Neuronal stem cell (in vitro differentiated cells): ENCODE measurements at regions not wholly inside any gene's neighbourhood (a gene's known extent, or its start where the extent isn't known, plus 50 kb on each side); places are given as distances from the start of the nearest gene placed in this dataset.
A peak's percentile ranks its signal among the peaks of the same experiment; 100 is the strongest.

ENCODE experiments used
- DNase-seq: peaks from one replicate; pipeline ENCODE4 v3.0.0-alpha.2; 2013; ENCODE audit warnings: low spot score
- H2AFZ ChIP-seq: one replicate; pipeline ENCODE4 v1.6.1; 2013; ENCODE audit warnings: mild to moderate bottlenecking, low read length, inconsistent platforms
- H2AK5ac ChIP-seq: 2 replicates; pipeline ENCODE4 v1.6.1; 2013; ENCODE audit warnings: low read depth, mild to moderate bottlenecking, inconsistent platforms, low read length, moderate library complexity, mixed read lengths
- H2BK120ac ChIP-seq: 2 replicates; pipeline ENCODE4 v1.6.1; 2013; ENCODE audit warnings: low read depth, mild to moderate bottlenecking, inconsistent platforms, low read length, moderate library complexity, mixed read lengths
- H2BK12ac ChIP-seq: one replicate; pipeline ENCODE4 v1.6.1; 2013; ENCODE audit warnings: low read length, inconsistent platforms
- H2BK15ac ChIP-seq: 2 replicates; pipeline ENCODE4 v1.6.1; 2013; ENCODE audit warnings: mild to moderate bottlenecking, low read length, inconsistent platforms, mixed read lengths
- H2BK5ac ChIP-seq: one replicate; pipeline ENCODE4 v1.6.1; 2013; ENCODE audit warnings: inconsistent platforms, mild to moderate bottlenecking, low read length, moderate library complexity
- H3K14ac ChIP-seq: one replicate; pipeline ENCODE4 v1.6.1; 2013; ENCODE audit warnings: low read length, inconsistent platforms
- H3K18ac ChIP-seq: 2 replicates; pipeline ENCODE4 v1.6.1; 2013; ENCODE audit warnings: low read length, inconsistent platforms
- H3K23ac ChIP-seq: 2 replicates; pipeline ENCODE4 v1.6.1; 2013; ENCODE audit warnings: low read depth, mild to moderate bottlenecking, mixed read lengths, low read length, inconsistent platforms; ENCODE audit not compliant: poor library complexity
- H3K27ac ChIP-seq: replicated peaks from 3 replicates; pipeline ENCODE4 v1.5.1; 2013; ENCODE audit warnings: low read length, inconsistent platforms
- H3K27me3 ChIP-seq, 3 experiments: 2 replicates each; pipeline ENCODE4 v1.6.1; 2013; ENCODE audit warnings: low read length in 3 of 3, mild to moderate bottlenecking in 2 of 3, inconsistent platforms in 1 of 3, low read depth in 1 of 3, mixed read lengths in 1 of 3, moderate library complexity in 1 of 3; ENCODE audit not compliant: control insufficient read depth in 3 of 3, insufficient read depth in 3 of 3
- H3K36me3 ChIP-seq, 2 donors: replicated peaks in 1 of 2; 2 replicates each; pipeline ENCODE4 v1.6.1; 2013; ENCODE audit warnings: low read length in 2 of 2; ENCODE audit not compliant: control insufficient read depth in 2 of 2, insufficient read depth in 2 of 2
- H3K4ac ChIP-seq: 2 replicates; pipeline ENCODE4 v1.6.1; 2013; ENCODE audit warnings: inconsistent platforms, mild to moderate bottlenecking, low read length, moderate library complexity
- H3K4me1 ChIP-seq, 2 donors: 1 replicate in 1 of 2; 2 replicates in 1 of 2; pipeline ENCODE4 v1.6.1; 2013; ENCODE audit warnings: low read length in 2 of 2, low read depth in 1 of 2; ENCODE audit not compliant: control insufficient read depth in 2 of 2, insufficient read depth in 1 of 2
- H3K4me2 ChIP-seq: one replicate; pipeline ENCODE4 v1.6.1; 2013; ENCODE audit warnings: mild to moderate bottlenecking, low read length, inconsistent platforms; ENCODE audit not compliant: insufficient read depth, poor library complexity, severe bottlenecking
- H3K4me3 ChIP-seq, 2 donors: 2 replicates each; pipeline ENCODE4 v1.5.1; 2013; ENCODE audit warnings: low read length in 2 of 2, mild to moderate bottlenecking in 2 of 2, inconsistent platforms in 1 of 2, moderate library complexity in 1 of 2
- H3K79me1 ChIP-seq: one replicate; pipeline ENCODE4 v1.6.1; 2013; ENCODE audit warnings: low read depth, mild to moderate bottlenecking, inconsistent platforms, low read length, moderate library complexity
- H3K9ac ChIP-seq: one replicate; pipeline ENCODE4 v1.6.1; 2013; ENCODE audit warnings: mild to moderate bottlenecking, low read depth, low read length, inconsistent platforms; ENCODE audit not compliant: poor library complexity
- H3K9me3 ChIP-seq, 2 donors: replicated peaks in 1 of 2; 2 replicates each; pipeline versions ENCODE3 to v1.6.1; 2013; ENCODE audit warnings: low read length in 2 of 2, mild to moderate bottlenecking in 2 of 2, inconsistent platforms in 1 of 2, low read depth in 1 of 2, mixed read lengths in 1 of 2, moderate library complexity in 1 of 2; ENCODE audit not compliant: control insufficient read depth in 2 of 2, insufficient read depth in 1 of 2
- H4K8ac ChIP-seq: one replicate; pipeline ENCODE4 v1.6.1; 2013; ENCODE audit warnings: low read depth, mild to moderate bottlenecking, inconsistent platforms, low read length, moderate library complexity
- H4K91ac ChIP-seq: one replicate; pipeline ENCODE4 v1.6.1; 2013; ENCODE audit warnings: low read length, low read depth, mild to moderate bottlenecking, inconsistent platforms; ENCODE audit not compliant: poor library complexity
- WGBS, 2 donors: extraction: QIAGEN DNeasy Blood & Tissue Kit; methylation state at CpG; one replicate each; pipeline ENCODE4 v1.1.7; 2013; ENCODE audit warnings: missing lambda C conversion rate in 2 of 2, mixed read lengths in 1 of 2; ENCODE audit not compliant: insufficient read length in 2 of 2, insufficient replicate concordance in 1 of 2; ENCODE audit errors: extremely low coverage in 2 of 2; 5-methylcytosine and 5-hydroxymethylcytosine counted together

GRCh38 chr1:29805896-29806160 lies 569.5 kb downstream of the PTPRU start:
- DNase-seq = no peak

GRCh38 chr1:29805122-29805895 lies 569.0 kb downstream of the PTPRU start:
- no peak overlapping the region for H3K4ac ChIP-seq
- no peak overlapping the region for H4K91ac ChIP-seq
- no peak overlapping the region for H3K4me2 ChIP-seq
- no peaks in the 10 kb centered on the region for H3K79me1 ChIP-seq
- no peak overlapping the region for H2AFZ ChIP-seq
- no peak overlapping the region for H2BK120ac ChIP-seq
- peak overlapping the region; percentile 30 for H3K18ac ChIP-seq
- no peaks in the 10 kb centered on the region for H3K9me3 ChIP-seq
- no peak for DNase-seq
- peak overlapping the region; percentile 56 for H3K9ac ChIP-seq
- H3K4me1 ChIP-seq = peaks cover 0 to 3% of the 10 kb centered on the region in 2 donors
- no peak overlapping the region for H4K8ac ChIP-seq
- H3K4me3 ChIP-seq = no peak overlapping the region
- H2BK12ac ChIP-seq = no peak overlapping the region
- H3K23ac ChIP-seq = peak overlapping the region; percentile 29
- peak overlapping the region; percentile 53 for H2AK5ac ChIP-seq
- no peak overlapping the region for H3K27ac ChIP-seq
- no peak overlapping the region for H2BK5ac ChIP-seq
- H3K14ac ChIP-seq = no peak overlapping the region
- WGBS, 2 donors = no CpG with 5 or more reads among the region's 11 CpGs
- H3K36me3 ChIP-seq = no peaks in the 10 kb centered on the region
- H3K27me3 ChIP-seq = peaks cover 0 to 4% (median 0%) of the 10 kb centered on the region in 3 experiments
- H2BK15ac ChIP-seq = peak overlapping the region; percentile 8

More at GRCh38 chr1:29805896-29806160, 569.5 kb downstream of the PTPRU start:
- peak overlapping the region; percentile 56 for H3K9ac ChIP-seq
- H3K18ac ChIP-seq = no peak overlapping the region
- H3K9me3 ChIP-seq = no peaks in the 10 kb centered on the region
- no peaks in the 10 kb centered on the region for H3K79me1 ChIP-seq
- H3K27ac ChIP-seq = no peak overlapping the region
- no peak overlapping the region for H2AFZ ChIP-seq
- H4K91ac ChIP-seq = no peak overlapping the region
- no peak overlapping the region for H2BK120ac ChIP-seq
- no peak overlapping the region for H3K4me2 ChIP-seq
- no peak overlapping the region for H3K23ac ChIP-seq
- H2BK15ac ChIP-seq = peak overlapping the region; percentile 8
- peaks cover 0 to 4% (median 0%) of the 10 kb centered on the region in 3 experiments for H3K27me3 ChIP-seq
- H2AK5ac ChIP-seq = peak overlapping the region; percentile 53
- H2BK5ac ChIP-seq = no peak overlapping the region
- H3K4me3 ChIP-seq = no peak overlapping the region
- WGBS, 2 donors = no CpG with 5 or more reads among the region's 4 CpGs
- H3K14ac ChIP-seq = no peak overlapping the region
- H2BK12ac ChIP-seq = no peak overlapping the region
- H4K8ac ChIP-seq = no peak overlapping the region
- H3K36me3 ChIP-seq = no peaks in the 10 kb centered on the region
- peaks cover 0 to 3% of the 10 kb centered on the region in 2 donors for H3K4me1 ChIP-seq
- no peak overlapping the region for H3K4ac ChIP-seq

DNA sequence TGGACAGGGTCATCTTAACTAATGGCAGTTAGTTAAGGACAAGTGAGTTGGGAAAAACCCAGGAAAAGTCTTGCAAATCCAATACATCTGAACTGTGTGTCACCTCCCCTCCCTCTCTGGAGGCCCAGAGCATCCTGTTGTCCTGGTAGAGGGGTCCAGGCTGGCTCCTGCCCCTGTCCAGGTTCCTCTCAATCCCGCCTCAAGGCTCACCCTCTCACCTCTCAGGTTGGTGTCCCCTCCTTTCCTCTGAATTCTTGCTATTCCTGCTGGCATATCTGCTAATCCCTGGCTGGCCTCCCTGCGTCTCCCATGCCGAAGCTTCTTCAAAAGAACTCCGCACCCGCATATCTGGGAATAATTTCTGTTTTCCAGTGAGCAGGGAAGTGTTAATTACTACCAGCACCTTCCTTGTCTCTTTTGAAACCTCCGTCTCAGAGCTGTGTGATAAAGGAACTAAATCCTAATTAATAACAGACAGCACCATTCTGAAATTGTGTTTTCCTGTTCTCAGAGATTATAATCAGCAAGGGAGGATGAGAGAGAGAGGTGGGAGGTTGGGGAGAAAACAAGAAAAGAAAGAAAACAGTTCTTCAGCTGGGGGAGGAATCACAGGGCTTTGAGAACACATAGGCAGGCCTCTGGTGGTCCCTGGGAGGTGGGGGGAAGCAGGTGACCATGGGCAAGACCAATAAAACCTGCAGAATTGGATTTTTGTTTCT lies 568.0 kb downstream of the PTPRU start:
- Histone ChIP-seq H3K36me3 (no peaks in the 10 kb centered on the region), H3K4me3 (no peak overlapping the region), H3K4me2 (no peak overlapping the region), H3K27me3 (peaks cover 0 to 4% (median 0%) of the 10 kb centered on the region in 3 experiments), H4K8ac (no peak overlapping the region), H3K4me1 (peaks cover 0 to 3% of the 10 kb centered on the region in 2 donors), H2AFZ (no peak overlapping the region), H3K27ac (no peak overlapping the region), H3K23ac (no peak overlapping the region), H3K4ac (no peak overlapping the region), H3K9ac (no peak overlapping the region), H2AK5ac (no peak overlapping the region), H2BK120ac (no peak overlapping the region), H3K18ac (no peak overlapping the region), H2BK15ac (no peak overlapping the region), H2BK12ac (no peak overlapping the region), H4K91ac (no peak overlapping the region), H3K79me1 (no peaks in the 10 kb centered on the region), H2BK5ac (no peak overlapping the region), H3K9me3 (no peaks in the 10 kb centered on the region), H3K14ac (no peak overlapping the region)
- no peak for DNase-seq
- WGBS, 2 donors = no CpG with 5 or more reads among the region's 6 CpGs

GRCh38 chr1:29803486-29803885 lies 567.2 kb downstream of the PTPRU start:
- Histone ChIP-seq H3K4me1 (peaks cover 0 to 3% of the 10 kb centered on the region in 2 donors), H3K27ac (no peak overlapping the region), H2AK5ac (no peak overlapping the region), H3K18ac (peak overlapping the region; percentile 45), H3K4ac (peak overlapping the region; percentile 62), H4K8ac (no peak overlapping the region), H3K9me3 (no peaks in the 10 kb centered on the region), H3K23ac (no peak overlapping the region), H3K27me3 (peaks cover 0 to 4% (median 0%) of the 10 kb centered on the region in 3 experiments), H3K14ac (peak overlapping the region; percentile 66), H4K91ac (no peak overlapping the region), H3K4me2 (no peak overlapping the region), H3K36me3 (no peaks in the 10 kb centered on the region), H3K9ac (no peak overlapping the region), H3K79me1 (no peaks in the 10 kb centered on the region), H2BK15ac (no peak overlapping the region), H2AFZ (no peak overlapping the region), H2BK12ac (no peak overlapping the region), H2BK120ac (no peak overlapping the region), H2BK5ac (no peak overlapping the region), H3K4me3 (no peak overlapping the region)
- no peak for DNase-seq
- no CpG with 5 or more reads among the region's 4 CpGs for WGBS, 2 donors
